Body of pancreas (tissue), 4 donors: ENCODE measurements at regions not wholly inside any gene's neighbourhood (a gene's known extent, or its start where the extent isn't known, plus 50 kb on each side); places are given as distances from the start of the nearest gene placed in this dataset.

ENCODE experiments used
- ATAC-seq: fragments of 150-250 bp; one replicate; pipeline ENCODE4 v1.9.1; 2016
- DNase-seq, 4 donors: peaks; one replicate each; pipeline ENCODE4 v3.0.0-alpha.2; 2019
- H3K27ac ChIP-seq, 4 donors: fragments of 200-600 bp; sonication (generic); 1 replicate in 3 of 4; 2 replicates in 1 of 4; pipeline versions ENCODE4 v1.5.1 to v1.6.1; 2016 to 2019; ENCODE audit warnings: mild to moderate bottlenecking in 1 of 4, mixed read lengths in 1 of 4, moderate library complexity in 1 of 4
- H3K27me3 ChIP-seq, 2 donors: fragments of 200-600 bp; sonication (generic); one replicate each; pipeline ENCODE4 v1.6.0; 2016; ENCODE audit warnings: mild to moderate bottlenecking in 1 of 2
- H3K36me3 ChIP-seq, 2 donors: fragments of 200-600 bp; sonication (generic); replicated peaks in 1 of 2; 2 replicates each; pipeline ENCODE4 v1.5.1; 2016; ENCODE audit warnings: low read depth in 2 of 2; ENCODE audit not compliant: insufficient read depth in 1 of 2
- H3K4me1 ChIP-seq: fragments of 200-600 bp; sonication (generic); one replicate; pipeline ENCODE4 v1.6.0; 2016
- H3K4me3 ChIP-seq, 2 donors: fragments of 200-600 bp; sonication (generic); 1 replicate in 1 of 2; 2 replicates in 1 of 2; pipeline ENCODE4 v1.5.1; 2016 to 2019
- H3K9me3 ChIP-seq, 3 donors: fragments of 200-600 bp; sonication (generic); 1 replicate in 2 of 3; 2 replicates in 1 of 3; pipeline ENCODE4 v1.5.1; 2016
- CTCF ChIP-seq, 7 experiments: fragments of 450-650 bp in 4 of 7; fragments of 200-600 bp in 3 of 7; sonication (generic) in 3 of 7; IDR thresholded peaks; one replicate each; pipeline ENCODE4 v1.5.1; 2016 to 2019; ENCODE audit warnings: antibody characterized with exemption in 7 of 7
- POLR2A ChIP-seq, 3 donors: fragments of 450-650 bp; IDR thresholded peaks; one replicate each; pipeline ENCODE4 v1.6.1; 2016; ENCODE audit warnings: antibody characterized with exemption in 3 of 3, mild to moderate bottlenecking in 2 of 3
- WGBS, 2 donors: methylation state at CpG; one replicate each; pipeline ENCODE4 v1.1.5; 2017; 5-methylcytosine and 5-hydroxymethylcytosine counted together
- intact Hi-C: fragments of 100-400 bp; cut with DNase I; formaldehyde crosslinking; loops from one replicate; pipeline ENCODE4 v1.15.1; 2023

- Histone ChIP-seq H3K36me3 (no peaks in the 10 kb centered on the region), H3K4me1 (peaks cover 12% of the 10 kb centered on the region), H3K4me3 (no peak overlapping the region), H3K27ac (no peak overlapping the region), H3K27me3 (no peaks in the 10 kb centered on the region), H3K9me3 (no peaks in the 10 kb centered on the region)
- intact Hi-C loops: loop anchor here (5.0 kb wide), 1 partner anchor 276 kb away; no protein-coding TSS in a partner anchor
- WGBS, 2 donors: 56 to 57% methylated on average over 4 of the region's 4 CpGs
- TF ChIP-seq POLR2A (IDR thresholded peaks at IDR 0.05) (no peak), CTCF (IDR thresholded peaks at IDR 0.05) (no peak)
- DNase-seq (no peak), ATAC-seq (no peak)
Measured at GRCh38 chr1:94332952-94333351, 85.2 kb upstream of the ABCD3 start.

DNA sequence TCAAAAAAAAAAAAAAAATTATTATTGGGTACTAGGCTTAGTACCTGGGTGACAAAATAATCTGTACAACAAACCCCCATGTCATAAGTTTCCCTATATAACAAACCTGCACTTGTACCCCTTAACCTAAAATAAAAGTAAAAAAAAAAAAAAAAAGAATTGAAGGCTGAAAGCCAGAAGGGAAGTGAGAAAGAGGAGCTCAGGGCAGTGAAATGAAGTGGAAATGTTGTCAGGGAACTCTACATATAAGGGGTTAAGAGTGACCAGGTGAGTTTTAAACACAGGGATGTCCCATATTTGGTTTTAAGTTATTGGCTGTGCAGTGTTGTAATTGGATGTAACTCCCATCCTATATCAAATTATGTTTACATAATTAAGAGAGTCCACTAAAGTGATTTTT, 85.7 kb upstream of the ABCD3 start:
- ATAC-seq (no peak), DNase-seq (no peak)
- Histone ChIP-seq H3K36me3 (no peaks in the 10 kb centered on the region), H3K4me1 (peaks cover 13% of the 10 kb centered on the region), H3K27ac (no peak overlapping the region), H3K9me3 (no peaks in the 10 kb centered on the region), H3K4me3 (no peak overlapping the region), H3K27me3 (no peaks in the 10 kb centered on the region)
- intact Hi-C loops: loop anchor here (5.0 kb wide), 1 partner anchor 275 kb away; no protein-coding TSS in a partner anchor
- TF ChIP-seq CTCF (IDR thresholded peaks at IDR 0.05) (no peak), POLR2A (IDR thresholded peaks at IDR 0.05) (no peak)

- no peak for TF ChIP-seq POLR2A (IDR thresholded peaks at IDR 0.05)
- peak in 5 of 7 experiments; percentile 8 to 50 (median 35) for TF ChIP-seq CTCF (IDR thresholded peaks at IDR 0.05)
- peak; percentile 22 for ATAC-seq
- no peaks in the 10 kb centered on the region for H3K36me3 ChIP-seq
- no peaks in the 10 kb centered on the region for H3K27me3 ChIP-seq
- H3K4me1 ChIP-seq: peaks cover 27% of the 10 kb centered on the region
- no peak overlapping the region for H3K4me3 ChIP-seq
- H3K9me3 ChIP-seq: no peaks in the 10 kb centered on the region
- H3K27ac ChIP-seq: no peak overlapping the region
- intact Hi-C loops: loop anchor here (5.0 kb wide), 1 partner anchor 273 kb away; no protein-coding TSS in a partner anchor
- DNase-seq: no peak
- WGBS, 2 donors: 3 to 5% methylated on average over 3 of the region's 3 CpGs
Measured at GRCh38 chr1:94329986-94330385, 88.2 kb upstream of the ABCD3 start.

DNA sequence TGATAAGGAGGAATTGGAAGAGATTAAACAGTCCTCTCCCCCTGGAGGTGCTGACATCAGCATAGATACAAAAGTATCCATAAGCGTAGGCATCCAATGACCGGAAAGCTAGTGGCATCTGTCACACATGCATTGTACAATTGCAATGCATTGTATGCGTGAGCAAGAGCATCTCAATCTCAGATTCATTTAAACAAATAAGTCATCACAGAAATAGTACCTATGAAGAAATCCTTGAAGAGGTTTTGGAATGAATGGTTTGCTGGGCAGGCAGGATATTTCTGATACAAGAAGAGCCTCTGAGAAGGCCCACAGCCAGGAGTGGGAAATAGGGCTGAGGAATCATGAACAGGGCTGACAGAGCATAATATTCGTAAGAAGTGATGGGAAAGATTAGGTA, 88.9 kb upstream of the ABCD3 start:
- no peak overlapping the region for H3K27ac ChIP-seq

More for the DNA sequence above, 88.9 kb upstream of the ABCD3 start:
- Histone ChIP-seq H3K27me3 (no peaks in the 10 kb centered on the region), H3K36me3 (no peaks in the 10 kb centered on the region), H3K4me3 (no peak overlapping the region), H3K4me1 (peaks cover 28% of the 10 kb centered on the region), H3K9me3 (no peaks in the 10 kb centered on the region)
- WGBS, 2 donors: 83 to 87% methylated on average over 4 of the region's 4 CpGs
- intact Hi-C loops: no loop called here
- ATAC-seq (no peak), DNase-seq (no peak)
- TF ChIP-seq CTCF (IDR thresholded peaks at IDR 0.05): no peak
- no peak for TF ChIP-seq POLR2A (IDR thresholded peaks at IDR 0.05)
